DOHH2 (cell line): ENCODE measurements at regions not wholly inside any gene's neighbourhood (a gene's known extent, or its start where the extent isn't known, plus 50 kb on each side); places are given as distances from the start of the nearest gene placed in this dataset.

Source experiments
- CTCF ChIP-seq: fragments of 200-600 bp; sonication (generic); IDR thresholded peaks from one replicate; pipeline ENCODE4 v1.5.1; 2014; ENCODE audit warnings: antibody characterized with exemption, mild to moderate bottlenecking, low read depth, low read length; ENCODE audit not compliant: poor library complexity, severe bottlenecking
- EZH2phosphoT487 ChIP-seq: fragments of 200-600 bp; sonication (generic); IDR thresholded peaks from 2 replicates; pipeline ENCODE4 v1.6.1; 2017; ENCODE audit warnings: borderline replicate concordance, mild to moderate bottlenecking, antibody characterized with exemption, low read length, moderate library complexity, mixed read lengths

GRCh38 chr2:239881561-239882320 is 143.4 kb downstream of the NDUFA10 start:
- TF ChIP-seq CTCF (no peak), EZH2phosphoT487 (no peak)
